ENCODE measurements at regions not wholly inside any gene's neighbourhood (a gene's known extent, or its start where the extent isn't known, plus 50 kb on each side); places are given as distances from the start of the nearest gene placed in this dataset.
"Not testable (repeated sequence)": the region's sequence is repeated elsewhere in the genome, so short reads cannot be mapped to it uniquely, and the experiment has no call there.

DNA sequence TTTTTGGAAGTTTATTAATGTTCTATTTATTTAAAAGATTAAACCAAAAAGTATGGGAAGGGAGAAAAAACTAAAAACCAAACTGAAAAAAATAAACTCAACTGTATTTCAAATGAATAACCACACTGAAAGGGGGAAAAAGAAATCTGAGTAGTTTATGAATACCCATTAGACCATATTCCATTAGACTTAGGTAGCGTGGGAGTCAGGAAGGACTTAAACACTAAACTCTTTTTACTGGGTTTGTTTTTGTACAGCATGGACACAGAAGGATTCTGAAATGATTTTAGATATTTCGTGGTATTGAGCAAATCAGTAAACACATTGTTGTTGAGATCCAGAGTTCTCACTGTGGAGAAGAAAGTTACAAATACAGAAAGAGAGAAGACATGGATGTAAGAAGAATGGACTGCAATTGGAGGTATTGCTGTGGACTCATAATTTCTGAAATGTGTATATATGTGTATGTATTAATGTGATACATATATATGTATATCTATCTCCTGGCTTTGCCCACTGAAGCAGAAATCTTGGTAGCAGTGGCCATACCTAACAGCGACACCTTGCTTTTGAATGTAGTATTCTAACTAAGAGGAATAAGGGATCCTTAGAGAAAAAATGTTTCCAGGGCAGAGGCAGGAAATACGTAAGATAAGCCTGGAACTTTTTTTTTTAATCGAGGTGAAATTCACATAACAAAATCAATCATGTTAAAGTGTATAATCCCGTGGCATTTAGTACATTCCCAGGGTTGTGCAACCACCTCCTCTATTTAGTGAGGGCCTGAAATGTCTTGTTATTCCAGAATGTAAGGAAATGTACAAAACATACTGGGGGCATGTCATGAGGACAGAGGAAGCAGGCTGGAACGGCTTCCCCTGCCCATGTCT, 228.8 kb downstream of the SMARCA2 start:
- DNase-seq: peak; percentile 69

DNA sequence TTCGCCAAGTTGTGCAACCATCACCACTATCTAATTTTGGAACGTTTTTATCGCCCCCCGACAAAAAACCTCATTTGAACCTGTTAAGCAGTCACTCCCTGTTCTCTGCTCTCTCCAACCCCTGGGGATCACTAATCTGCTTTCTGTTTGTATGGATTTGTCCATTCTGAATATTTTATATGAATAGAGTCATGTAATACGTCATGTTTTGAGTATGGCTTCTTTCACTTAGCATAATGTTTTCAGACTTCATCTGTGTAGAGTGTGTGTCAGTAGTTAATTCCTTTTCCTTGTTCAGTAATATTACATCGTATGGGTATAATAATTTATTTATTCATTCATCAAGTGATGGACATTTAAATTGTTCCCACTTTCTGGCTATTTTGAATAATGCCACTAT, 232.2 kb downstream of the SMARCA2 start:
- no peak for DNase-seq

DNA sequence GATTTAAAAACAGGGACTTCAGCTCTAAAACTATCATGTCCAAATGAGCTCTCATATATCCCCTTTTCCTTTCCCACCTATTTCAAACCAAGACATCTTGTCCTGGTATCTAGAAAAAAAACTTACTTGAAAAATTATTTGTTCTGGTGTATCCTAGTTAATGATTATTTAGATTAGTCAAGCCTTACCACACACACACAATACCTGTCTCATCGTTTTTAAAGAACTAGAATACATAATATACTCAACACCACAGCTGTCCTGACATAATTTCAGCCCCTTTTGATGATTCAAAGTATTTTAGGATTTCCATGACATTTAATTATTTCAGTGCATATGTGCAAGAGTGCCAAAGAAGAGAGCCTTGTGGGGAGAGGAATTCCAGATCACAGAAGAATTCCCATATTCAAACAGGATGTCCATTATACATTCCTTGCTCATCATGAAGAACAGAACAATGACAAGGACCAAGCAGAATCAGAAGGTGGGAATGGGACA, 233.7 kb downstream of the SMARCA2 start:
- no peak for DNase-seq

GRCh38 chr9:2253636-2254580, 238.8 kb downstream of the SMARCA2 start:
- DNase-seq: no peak

DNA sequence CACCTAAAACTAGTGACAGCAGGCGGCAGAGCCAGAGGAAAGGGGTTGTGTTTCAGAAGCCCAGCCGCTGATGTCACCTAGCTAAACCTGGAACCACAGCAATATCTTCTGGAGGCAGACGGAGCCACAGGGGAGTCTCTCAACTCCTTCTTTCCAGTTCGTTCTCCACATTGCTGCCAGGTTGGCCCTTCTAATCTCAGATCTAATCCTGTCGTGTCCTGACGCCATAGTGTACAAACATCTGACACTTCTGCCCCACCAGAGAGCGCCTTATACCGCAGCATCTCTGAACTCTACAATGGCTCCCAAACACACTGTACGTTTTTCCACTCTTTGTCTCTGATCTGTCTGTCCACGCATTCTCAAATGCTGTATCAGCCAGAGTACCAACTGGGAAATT, 240.0 kb downstream of the SMARCA2 start:
- DNase-seq: no peak

- DNase-seq: no peak
Observed at GRCh38 chr9:2257248-2257929, 242.2 kb downstream of the SMARCA2 start.

- DNase-seq: peak; percentile 57
Observed at GRCh38 chr9:2260417-2261306, 245.5 kb downstream of the SMARCA2 start.

DNA sequence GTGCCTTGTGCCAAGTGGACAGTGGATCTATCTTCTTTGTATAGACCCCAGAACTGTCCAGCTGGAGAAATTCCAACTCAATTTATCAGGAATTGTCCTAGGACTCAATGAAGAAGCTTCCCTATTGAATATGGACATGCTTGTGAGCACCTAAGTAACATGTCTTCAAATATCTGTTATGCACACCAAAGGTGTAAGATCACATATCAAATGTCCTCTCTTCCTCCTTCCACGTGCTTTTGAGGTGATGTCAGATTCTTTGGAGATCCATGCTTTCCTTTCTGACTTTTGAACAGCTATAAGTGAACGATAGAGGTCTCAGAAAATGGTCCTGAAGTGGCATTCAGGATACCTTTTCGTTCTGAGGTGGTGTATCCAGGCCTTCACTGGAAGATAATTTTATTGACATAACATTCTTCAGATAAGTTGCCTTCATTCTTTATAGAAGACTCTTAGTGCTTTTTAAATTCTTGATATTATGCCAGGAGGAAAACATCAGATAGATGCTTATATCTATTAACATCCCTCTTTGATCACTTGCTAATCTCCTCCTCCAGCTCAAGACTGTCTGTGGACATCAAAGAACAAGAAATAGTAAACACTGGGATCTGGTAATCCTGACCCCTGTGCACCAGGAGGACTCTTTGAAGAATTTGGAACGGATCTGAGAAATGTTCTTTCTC, 246.4 kb downstream of the SMARCA2 start:
- DNase-seq: peak; percentile 9

- no peak for DNase-seq
Observed at GRCh38 chr9:2262386-2263071, 247.4 kb downstream of the SMARCA2 start.

GRCh38 chr9:2263111-2263510, 248.0 kb downstream of the SMARCA2 start:
- DNase-seq: no peak

DNA sequence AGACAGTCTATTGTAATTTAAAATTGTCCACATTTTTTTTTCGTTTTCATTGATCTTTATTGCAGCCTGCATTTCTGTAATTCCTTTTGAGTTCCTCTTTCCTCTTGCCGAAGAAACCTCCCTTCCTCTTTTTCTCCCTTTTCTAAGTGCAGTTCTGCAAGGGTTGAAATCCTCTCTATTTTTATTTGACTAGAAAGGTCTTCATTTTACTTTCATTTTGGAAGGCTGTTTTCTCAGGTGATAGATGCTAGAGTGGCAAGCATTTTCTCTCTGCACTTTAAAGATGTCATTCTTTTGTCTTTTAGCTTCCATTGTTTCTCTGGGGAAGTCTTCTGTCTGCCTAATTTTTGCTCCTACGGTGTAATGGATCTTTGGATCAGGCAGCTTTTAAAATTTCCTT, 248.5 kb downstream of the SMARCA2 start:
- DNase-seq: no peak

GRCh38 chr9:2264081-2264480, 248.9 kb downstream of the SMARCA2 start:
- DNase-seq: no peak

DNA sequence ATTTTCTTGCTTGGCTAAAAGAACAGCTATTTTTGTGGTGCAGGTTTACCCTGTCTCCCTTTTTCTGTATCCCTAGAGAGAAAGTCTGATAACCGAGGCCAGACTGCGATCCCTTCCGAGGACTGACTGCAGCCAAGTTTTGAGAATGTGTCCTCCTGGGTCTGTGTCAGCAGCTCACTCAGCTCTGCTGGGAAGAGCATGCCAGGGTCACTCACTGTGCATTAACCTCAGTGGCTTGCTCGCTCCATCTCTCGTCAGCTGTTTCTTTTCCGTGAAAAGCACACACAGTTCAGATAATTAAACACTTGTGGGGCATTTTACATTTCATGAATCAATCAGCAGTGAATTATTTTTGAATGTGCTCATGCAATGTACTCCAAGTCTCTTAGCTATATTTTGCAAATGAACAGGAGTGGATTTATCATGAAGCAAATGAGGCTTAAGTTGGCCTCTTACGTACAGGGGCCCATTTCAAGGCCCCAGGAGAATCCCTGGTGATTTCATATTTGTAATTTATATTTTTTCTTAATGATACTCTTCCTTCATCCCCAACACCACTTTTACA, 252.1 kb downstream of the SMARCA2 start:
- DNase-seq: no peak

- DNase-seq: no peak
Observed at GRCh38 chr9:2269778-2270177, 254.6 kb downstream of the SMARCA2 start.

GRCh38 chr9:2270565-2270964, 255.4 kb downstream of the SMARCA2 start:
- DNase-seq: no peak

- peak; percentile 42 for DNase-seq
Observed at GRCh38 chr9:2271426-2271825, 256.3 kb downstream of the SMARCA2 start.

DNA sequence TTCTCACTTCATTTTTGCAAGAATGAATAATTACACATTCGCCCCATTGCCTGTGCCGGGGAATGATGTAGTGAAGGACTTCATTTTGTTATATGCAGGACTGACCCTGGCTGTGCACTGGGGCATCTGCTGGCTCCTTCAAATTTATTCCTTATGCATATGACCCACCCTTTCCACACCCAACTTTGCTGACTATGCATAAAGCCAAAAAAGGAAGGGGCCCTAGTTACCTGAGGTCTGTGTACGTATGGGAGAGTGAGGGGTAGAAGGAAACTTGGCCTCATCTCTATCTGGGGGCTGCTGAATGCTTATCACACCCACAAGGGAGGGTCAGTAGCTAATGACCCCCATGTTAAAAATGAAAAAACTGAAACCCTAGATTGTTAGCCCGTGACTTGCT, 259.6 kb downstream of the SMARCA2 start:
- DNase-seq: no peak

DNA sequence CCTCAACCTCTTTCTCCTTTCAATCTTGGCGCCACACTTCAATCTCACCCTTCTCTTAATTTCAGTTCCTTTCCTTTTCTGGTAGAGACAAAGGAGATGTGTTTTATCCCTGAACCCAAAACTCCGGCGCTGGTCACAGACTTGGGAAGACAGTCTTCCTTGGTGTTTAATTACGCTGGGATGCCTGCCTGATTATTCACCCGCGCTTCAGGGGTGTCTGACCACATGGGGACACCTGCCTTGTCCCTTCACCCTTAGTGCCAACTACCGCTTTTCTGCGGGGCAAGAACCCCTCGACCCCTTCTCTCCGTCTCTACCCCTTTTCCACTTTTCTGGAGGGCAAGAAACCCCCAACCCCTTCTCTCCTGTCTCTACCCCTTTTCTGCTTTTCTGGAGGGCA, 261.1 kb downstream of the SMARCA2 start:
- no peak for DNase-seq

- DNase-seq: not testable (repeated sequence)
Observed at GRCh38 chr9:2277133-2277532, 262.0 kb downstream of the SMARCA2 start.

- DNase-seq: not testable (repeated sequence)
Observed at GRCh38 chr9:2277644-2278043, 262.5 kb downstream of the SMARCA2 start.
